ENCODE measurements at regions not wholly inside any gene's neighbourhood (a gene's known extent, or its start where the extent isn't known, plus 50 kb on each side); places are given as distances from the start of the nearest gene placed in this dataset.

DNA sequence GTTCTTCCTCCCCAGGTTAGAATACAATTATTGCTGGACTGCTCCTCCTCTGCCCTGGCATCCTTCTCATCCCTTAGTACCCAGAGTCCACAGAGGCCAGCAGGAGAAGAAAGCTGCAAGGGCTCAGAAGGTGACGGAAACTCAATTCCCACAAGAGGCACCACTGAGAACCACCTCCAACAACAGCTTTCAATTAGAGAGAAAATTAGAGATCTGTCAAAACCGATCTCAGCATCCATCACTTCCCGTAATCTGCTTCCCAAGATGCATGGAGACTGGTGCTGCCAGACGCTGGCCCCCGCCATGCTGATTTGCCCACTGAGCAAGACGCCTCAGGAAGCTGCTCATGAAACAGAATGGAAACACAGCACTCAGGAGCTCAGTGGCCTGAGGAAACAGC is 135.0 kb upstream of the PRICKLE2 start:
- H3K36me3 Mint-ChIP-seq, result no peaks in the 10 kb centered on the region
- DNase-seq, result no peak
- no peak overlapping the region for H3K4me3 Mint-ChIP-seq
- no peak overlapping the region for H3K27ac Mint-ChIP-seq
- peaks cover 3% of the 10 kb centered on the region for H3K9me3 Mint-ChIP-seq
- no peaks in the 10 kb centered on the region for H3K27me3 Mint-ChIP-seq
- H3K4me1 Mint-ChIP-seq, result peaks cover 14% of the 10 kb centered on the region

DNA sequence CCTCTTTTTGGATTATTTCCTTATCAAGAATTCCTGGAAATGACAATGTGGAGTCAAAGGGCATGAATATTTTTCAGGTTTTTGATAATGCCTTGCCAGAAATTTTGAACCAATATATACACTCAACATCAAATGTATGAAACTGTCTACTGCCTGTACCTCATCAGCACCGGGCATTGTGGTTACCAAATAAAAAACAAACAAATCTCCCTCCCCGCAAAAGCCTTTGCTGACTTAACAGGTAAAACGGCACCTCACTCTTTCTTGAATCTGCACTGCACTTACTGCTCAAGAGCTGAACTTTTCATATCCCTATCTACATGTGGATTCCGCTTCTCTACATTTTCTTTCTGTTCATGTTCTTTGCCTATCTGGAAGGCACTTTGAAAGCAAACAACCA is 134.5 kb upstream of the PRICKLE2 start:
- Mint-ChIP-seq H3K27me3 (no peaks in the 10 kb centered on the region), H3K4me3 (no peak overlapping the region), H3K27ac (no peak overlapping the region), H3K9me3 (peaks cover 3% of the 10 kb centered on the region), H3K36me3 (no peaks in the 10 kb centered on the region), H3K4me1 (peaks cover 18% of the 10 kb centered on the region)
- DNase-seq, result no peak

DNA sequence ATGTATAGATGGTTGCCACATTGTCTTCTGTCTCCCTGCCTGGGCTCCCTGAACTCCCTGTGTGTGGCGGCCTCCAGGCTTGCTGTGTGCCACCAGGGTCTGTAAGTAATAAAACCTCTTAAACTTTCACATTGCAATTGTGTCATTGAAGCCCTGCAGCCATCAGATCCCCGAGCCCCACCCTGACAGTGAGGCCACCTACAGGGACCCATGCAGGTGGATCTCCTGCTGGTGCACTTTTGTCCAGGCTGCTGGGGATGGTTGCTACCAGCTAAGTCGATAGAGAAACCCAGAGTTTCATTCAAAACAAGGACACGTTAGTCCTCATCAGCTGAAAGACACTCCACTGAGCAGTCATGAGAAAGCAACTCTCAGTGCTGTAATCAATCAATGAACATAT is 133.6 kb upstream of the PRICKLE2 start:
- DNase-seq, result no peak
- H3K36me3 Mint-ChIP-seq, result no peaks in the 10 kb centered on the region
- H3K4me3 Mint-ChIP-seq, result no peak overlapping the region
- H3K27ac Mint-ChIP-seq, result no peak overlapping the region
- H3K9me3 Mint-ChIP-seq, result peaks cover 3% of the 10 kb centered on the region
- H3K27me3 Mint-ChIP-seq, result no peaks in the 10 kb centered on the region
- peaks cover 21% of the 10 kb centered on the region for H3K4me1 Mint-ChIP-seq

DNA sequence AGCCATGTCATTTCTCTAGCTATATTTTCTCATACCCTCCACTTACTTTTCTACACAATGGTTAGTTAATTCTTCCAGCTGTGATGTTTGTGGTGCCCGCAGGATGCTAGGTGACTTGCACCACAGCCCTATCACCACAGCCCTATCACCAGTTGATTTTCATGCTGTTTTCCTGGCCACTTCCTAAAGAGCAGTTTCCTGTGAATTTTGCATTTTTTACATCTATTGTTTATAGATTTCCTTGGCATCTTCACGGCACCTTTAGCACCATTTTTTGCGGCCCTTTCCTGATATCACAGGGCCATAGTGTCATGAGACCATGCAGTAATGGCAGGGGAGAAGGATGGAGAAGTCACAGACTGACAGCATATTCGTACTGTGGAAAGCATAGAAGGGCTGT is 132.9 kb upstream of the PRICKLE2 start:
- no peak for DNase-seq

DNA sequence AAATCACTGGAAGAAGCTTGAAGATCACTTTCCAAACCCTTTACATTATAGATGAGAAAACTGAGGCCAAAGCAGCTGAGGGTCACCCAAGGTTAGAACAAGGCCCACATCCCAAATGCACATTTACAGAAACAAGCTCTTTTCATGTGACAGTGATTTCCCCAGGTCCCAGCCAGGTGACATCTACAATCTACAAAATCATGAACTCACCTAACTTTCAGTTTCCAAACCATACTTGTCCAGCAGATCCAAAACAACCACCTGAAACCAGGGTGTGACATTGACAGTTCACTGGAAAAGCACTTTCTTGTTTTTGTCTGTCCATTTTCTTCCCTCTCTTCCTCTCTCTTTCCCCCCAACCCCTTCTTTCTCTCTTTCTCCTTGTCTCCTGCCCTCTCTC is 132.2 kb upstream of the PRICKLE2 start:
- peaks cover 3% of the 10 kb centered on the region for H3K9me3 Mint-ChIP-seq
- H3K36me3 Mint-ChIP-seq, result no peaks in the 10 kb centered on the region
- no peak overlapping the region for H3K27ac Mint-ChIP-seq
- H3K27me3 Mint-ChIP-seq, result no peaks in the 10 kb centered on the region
- H3K4me1 Mint-ChIP-seq, result peaks cover 21% of the 10 kb centered on the region
- no peak for DNase-seq
- no peak overlapping the region for H3K4me3 Mint-ChIP-seq

More for the DNA sequence above, 132.9 kb upstream of the PRICKLE2 start:
- H3K9me3 Mint-ChIP-seq, result peaks cover 3% of the 10 kb centered on the region
- no peak overlapping the region for H3K27ac Mint-ChIP-seq
- no peak overlapping the region for H3K4me3 Mint-ChIP-seq
- no peaks in the 10 kb centered on the region for H3K36me3 Mint-ChIP-seq
- no peaks in the 10 kb centered on the region for H3K27me3 Mint-ChIP-seq
- peaks cover 21% of the 10 kb centered on the region for H3K4me1 Mint-ChIP-seq

DNA sequence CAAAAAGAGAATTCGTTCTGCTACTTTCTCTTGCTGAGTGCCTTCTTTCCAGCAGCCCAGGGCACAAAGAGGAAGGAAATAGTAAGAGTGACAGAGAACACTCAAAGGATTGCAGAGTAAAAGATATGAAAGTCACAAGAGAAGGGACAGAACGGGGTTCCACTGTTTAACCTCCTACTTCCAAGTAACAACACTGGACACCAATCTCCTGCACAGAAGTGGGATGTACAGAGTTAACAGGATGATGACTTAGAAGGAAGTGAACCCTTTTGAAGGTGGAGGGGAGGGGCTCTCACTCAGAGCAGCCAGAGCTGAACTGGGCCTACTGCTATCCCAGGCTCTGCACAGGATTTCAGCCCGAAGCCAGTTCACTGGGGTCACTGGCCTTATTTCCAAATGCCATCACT is 130.1 kb upstream of the PRICKLE2 start:
- Mint-ChIP-seq H3K4me3 (no peak overlapping the region), H3K9me3 (peaks cover 3% of the 10 kb centered on the region), H3K4me1 (peaks cover 33% of the 10 kb centered on the region), H3K27me3 (no peaks in the 10 kb centered on the region), H3K36me3 (no peaks in the 10 kb centered on the region), H3K27ac (no peak overlapping the region)
- no peak for DNase-seq

DNA sequence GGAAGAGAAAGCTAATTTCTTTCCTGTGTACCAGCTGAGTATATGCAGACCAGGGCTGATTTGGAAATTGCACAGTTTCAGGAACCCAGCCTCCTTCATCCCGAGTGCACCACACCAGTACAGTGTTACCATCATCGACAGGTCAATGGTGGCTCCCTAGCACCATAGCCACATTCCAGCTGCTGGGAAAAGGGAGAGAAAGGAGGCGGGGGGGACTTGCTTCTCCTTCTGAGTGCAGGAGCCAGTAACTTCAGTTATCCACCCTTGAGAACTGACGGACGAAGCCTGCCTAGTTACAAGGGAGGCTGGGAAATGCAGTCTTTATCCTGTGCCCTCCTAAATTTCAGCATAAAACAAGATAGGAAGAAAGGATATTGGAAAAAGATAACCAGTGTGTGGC is 129.7 kb upstream of the PRICKLE2 start:
- no peak for DNase-seq
- Mint-ChIP-seq H3K36me3 (no peaks in the 10 kb centered on the region), H3K4me3 (no peak overlapping the region), H3K9me3 (peaks cover 3% of the 10 kb centered on the region), H3K27me3 (no peaks in the 10 kb centered on the region), H3K27ac (no peak overlapping the region), H3K4me1 (peaks cover 36% of the 10 kb centered on the region)

DNA sequence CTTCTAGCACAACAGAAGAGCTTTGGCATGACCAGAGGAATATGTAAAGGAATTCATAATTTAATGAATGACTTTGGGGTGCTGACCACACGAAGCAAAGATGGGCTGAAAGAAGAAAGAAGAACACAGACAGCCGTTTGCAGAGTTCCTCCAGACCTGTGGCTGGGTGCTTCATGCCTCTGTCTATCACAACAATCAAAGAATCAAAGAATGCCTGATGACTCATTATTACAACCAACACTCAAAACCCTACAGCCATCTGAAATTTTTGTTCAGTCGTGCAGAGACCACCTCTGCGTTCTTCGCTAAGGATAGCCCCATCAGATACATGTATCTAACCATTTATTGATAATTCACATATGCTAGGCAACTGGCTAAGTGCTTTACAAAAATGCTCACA is 129.0 kb upstream of the PRICKLE2 start:
- Mint-ChIP-seq H3K4me1 (peaks cover 36% of the 10 kb centered on the region), H3K36me3 (no peaks in the 10 kb centered on the region), H3K27ac (no peak overlapping the region), H3K9me3 (peaks cover 3% of the 10 kb centered on the region), H3K4me3 (no peak overlapping the region), H3K27me3 (no peaks in the 10 kb centered on the region)
- DNase-seq, result no peak

DNA sequence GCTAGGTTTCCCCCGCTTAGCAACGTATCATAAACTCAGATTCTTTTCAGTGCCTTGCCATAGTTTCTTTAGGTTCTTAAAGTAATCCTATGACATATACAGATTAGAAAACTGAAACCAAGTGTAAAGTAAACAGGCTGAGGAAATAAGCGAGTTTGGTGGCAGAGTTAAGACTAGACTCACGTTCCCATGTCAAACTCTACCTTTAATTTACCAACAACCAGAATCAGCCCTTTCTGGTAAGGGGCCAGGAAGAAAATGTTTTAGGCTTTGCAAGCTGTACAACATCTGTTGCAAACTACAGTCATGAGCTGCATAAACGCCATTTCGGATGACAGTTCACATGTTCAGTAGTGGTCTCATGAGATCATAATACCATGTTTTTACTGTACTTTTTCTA is 128.0 kb upstream of the PRICKLE2 start:
- no peak for DNase-seq
- Mint-ChIP-seq H3K27ac (no peak overlapping the region), H3K9me3 (peaks cover 3% of the 10 kb centered on the region), H3K4me1 (peaks cover 36% of the 10 kb centered on the region), H3K27me3 (peaks cover under 1% of the 10 kb centered on the region), H3K36me3 (no peaks in the 10 kb centered on the region), H3K4me3 (no peak overlapping the region)

DNA sequence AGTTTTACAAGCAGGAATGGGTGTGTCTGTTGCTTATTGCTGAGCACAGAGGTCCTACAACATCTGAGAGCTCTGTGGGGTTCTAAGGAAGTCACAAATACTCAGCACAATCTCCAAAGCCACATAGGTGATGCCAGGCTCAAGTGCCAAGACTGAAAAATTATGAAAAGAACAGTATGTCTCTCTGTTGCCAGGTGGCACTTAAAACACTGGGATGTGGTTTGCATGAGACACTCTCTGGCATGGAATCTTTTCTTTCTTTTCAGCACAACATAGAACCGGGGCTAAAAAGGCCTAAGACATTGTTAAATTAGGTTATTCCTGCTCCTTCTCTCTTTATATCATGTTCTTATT is 127.3 kb upstream of the PRICKLE2 start:
- H3K36me3 Mint-ChIP-seq, result no peaks in the 10 kb centered on the region
- H3K27me3 Mint-ChIP-seq, result peaks cover 3% of the 10 kb centered on the region
- H3K4me3 Mint-ChIP-seq, result no peak overlapping the region
- DNase-seq, result no peak
- peaks cover 35% of the 10 kb centered on the region for H3K4me1 Mint-ChIP-seq
- peaks cover 3% of the 10 kb centered on the region for H3K9me3 Mint-ChIP-seq
- H3K27ac Mint-ChIP-seq, result no peak overlapping the region

DNA sequence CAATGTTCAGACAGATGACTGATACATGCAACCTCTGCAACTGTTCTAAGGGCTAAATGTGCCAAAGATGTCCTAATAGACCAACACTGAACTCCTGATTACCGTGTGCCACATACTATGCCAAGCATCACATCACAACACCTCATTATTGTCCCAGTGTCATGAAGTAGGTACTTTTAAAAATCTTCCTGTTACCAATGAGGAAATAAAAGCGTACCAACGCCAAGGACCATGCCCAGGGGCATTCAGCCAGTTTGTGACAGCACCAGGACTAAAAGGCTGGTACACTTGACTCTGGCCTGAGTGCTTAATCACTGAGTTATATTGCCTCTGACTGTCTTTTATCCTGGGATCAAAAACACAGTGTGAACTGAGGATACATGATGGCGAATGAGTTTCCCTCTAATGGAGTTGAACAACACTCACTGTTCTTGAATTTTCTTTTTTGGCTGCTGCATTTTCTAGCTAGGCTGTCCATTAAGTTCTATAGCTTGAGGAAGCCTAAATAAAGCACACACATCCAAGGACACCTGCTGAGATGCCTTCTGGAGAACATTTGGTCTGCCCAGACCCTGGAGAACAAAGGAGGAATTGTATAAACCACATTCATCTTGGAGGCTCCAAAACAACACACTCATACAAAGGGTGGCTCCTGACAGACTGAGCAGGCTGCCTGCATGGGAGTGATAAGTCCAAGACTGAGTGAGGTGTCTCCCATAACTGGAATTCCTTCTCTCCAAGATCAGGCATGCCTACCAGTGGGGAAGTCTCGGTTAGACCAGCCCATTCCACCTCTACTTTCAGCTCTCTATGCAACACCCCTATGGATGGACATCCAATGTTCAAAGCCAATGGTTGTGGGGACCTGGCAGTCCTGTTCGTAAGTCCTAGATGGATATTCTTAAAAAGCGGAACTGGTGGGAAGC is 126.7 kb upstream of the PRICKLE2 start:
- DNase-seq, result no peak
- Mint-ChIP-seq H3K4me1 (peaks cover 30% of the 10 kb centered on the region), H3K27ac (no peak overlapping the region), H3K9me3 (peaks cover 3% of the 10 kb centered on the region), H3K4me3 (no peak overlapping the region), H3K36me3 (no peaks in the 10 kb centered on the region), H3K27me3 (peaks cover 3% of the 10 kb centered on the region)

DNA sequence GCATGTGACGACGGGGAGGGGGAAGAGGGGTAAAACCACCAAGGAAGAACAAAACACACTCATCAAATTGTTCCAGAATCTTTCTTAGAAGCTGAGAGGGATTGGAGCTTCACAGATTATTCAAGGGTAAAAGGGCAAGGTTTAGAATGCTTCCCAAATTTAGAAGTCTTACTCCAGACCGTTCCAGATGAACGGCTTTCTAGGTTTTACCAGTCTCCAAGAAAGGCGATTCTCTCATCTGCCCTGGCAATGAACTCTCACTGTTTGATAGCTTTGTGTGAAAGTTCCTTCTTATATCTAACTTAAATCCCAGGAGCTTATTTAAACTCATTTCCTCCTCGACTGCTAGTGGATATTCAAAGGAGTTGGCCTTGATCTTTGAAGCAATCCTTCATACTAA is 124.3 kb upstream of the PRICKLE2 start:
- Mint-ChIP-seq H3K9me3 (no peaks in the 10 kb centered on the region), H3K27ac (no peak overlapping the region), H3K4me1 (peaks cover 17% of the 10 kb centered on the region), H3K4me3 (no peak overlapping the region), H3K36me3 (no peaks in the 10 kb centered on the region), H3K27me3 (peaks cover 17% of the 10 kb centered on the region)
- DNase-seq, result no peak

DNA sequence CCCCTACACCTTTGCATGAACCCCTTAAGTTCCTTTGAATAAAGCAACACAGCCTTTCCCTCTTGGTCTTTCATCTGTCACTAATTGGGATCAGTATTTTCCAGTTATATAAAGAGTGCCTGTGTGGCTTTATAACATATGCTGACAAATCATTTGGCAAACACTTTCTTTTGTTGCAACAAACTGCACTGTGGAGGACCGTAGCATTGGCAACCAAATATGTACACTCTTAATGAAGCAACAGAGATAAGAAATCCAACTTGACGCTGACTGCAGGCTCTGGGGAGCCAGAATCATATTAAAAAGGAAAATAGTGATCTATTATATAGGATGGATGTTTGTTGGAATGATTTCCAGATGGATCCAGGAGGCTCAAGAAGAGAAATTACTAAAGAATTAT is 120.1 kb upstream of the PRICKLE2 start:
- H3K36me3 Mint-ChIP-seq, result no peaks in the 10 kb centered on the region
- H3K9me3 Mint-ChIP-seq, result no peaks in the 10 kb centered on the region
- peaks cover 21% of the 10 kb centered on the region for H3K27me3 Mint-ChIP-seq
- no peak for DNase-seq
- no peak overlapping the region for H3K27ac Mint-ChIP-seq
- peaks cover 3% of the 10 kb centered on the region for H3K4me1 Mint-ChIP-seq
- no peak overlapping the region for H3K4me3 Mint-ChIP-seq

DNA sequence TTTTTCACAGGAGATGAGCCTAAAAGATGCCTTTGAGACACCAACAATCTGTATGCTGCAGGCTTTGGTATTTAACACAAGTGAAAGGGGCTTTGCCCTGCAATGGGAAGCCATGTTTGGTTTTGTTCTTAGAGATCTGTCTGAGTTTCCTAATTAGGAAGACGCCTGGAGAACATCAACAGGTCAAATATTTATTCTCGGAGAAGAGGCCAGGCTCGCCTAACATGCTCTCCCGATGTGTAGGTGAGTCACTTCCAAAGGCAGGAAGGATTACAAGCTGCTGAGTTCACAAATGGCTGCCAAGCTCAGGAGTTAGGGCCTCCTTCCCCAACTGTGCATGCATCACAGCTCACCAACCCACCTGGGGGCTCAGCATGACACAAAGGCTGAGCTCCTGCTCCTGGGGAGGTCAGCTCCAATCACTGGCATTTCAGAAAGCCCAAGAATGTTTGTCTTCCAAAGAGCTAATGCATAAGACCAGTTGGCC is 119.5 kb upstream of the PRICKLE2 start:
- no peaks in the 10 kb centered on the region for H3K4me1 Mint-ChIP-seq

DNA sequence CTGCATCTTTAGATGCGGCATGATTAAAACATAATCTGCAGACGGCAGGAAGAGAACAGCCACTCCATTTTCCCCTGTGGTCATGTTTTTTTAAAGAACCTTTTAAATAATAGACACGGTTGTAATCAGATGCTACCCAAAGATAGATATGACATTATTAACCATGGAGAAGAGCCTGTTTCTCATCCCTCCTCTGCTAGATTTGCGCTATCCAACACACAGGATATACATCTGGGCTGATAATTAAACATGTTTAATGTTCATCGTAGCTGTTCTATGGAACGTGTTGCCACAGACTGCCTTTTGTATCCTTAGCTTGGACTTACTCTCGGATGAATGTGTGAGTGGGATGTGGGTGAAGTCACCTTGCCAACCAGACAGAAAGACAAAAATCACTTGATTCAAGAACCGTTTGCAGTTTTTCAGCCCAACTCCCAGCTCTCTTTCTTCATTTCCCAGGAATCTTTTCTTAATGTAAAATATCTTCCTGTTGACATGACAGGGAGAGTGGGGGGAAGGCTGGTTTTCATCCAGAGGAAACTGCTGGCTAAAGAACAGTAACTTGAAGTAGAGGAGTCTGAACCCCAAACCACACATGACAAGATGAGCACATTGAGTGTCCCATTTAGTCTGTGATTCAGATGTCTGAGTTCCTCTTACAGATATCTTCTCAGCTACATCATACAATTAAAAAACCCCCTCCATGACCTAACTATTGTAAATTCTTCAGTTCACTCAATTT is 118.6 kb upstream of the PRICKLE2 start:
- Mint-ChIP-seq H3K4me3 (no peak overlapping the region), H3K27ac (no peak overlapping the region), H3K36me3 (no peaks in the 10 kb centered on the region), H3K27me3 (peaks cover 21% of the 10 kb centered on the region), H3K4me1 (no peaks in the 10 kb centered on the region), H3K9me3 (no peaks in the 10 kb centered on the region)
- DNase-seq, result no peak

More for the DNA sequence above, 119.5 kb upstream of the PRICKLE2 start:
- no peak for DNase-seq
- H3K4me3 Mint-ChIP-seq, result no peak overlapping the region
- no peak overlapping the region for H3K27ac Mint-ChIP-seq
- no peaks in the 10 kb centered on the region for H3K9me3 Mint-ChIP-seq
- peaks cover 21% of the 10 kb centered on the region for H3K27me3 Mint-ChIP-seq
- H3K36me3 Mint-ChIP-seq, result no peaks in the 10 kb centered on the region

Data from activated naive CD8-positive, alpha-beta T cell treated with anti-CD3 and anti-CD28 coated beads for 36 hours (primary cell).